GM23338 (cell line): ENCODE measurements at regions not wholly inside any gene's neighbourhood (a gene's known extent, or its start where the extent isn't known, plus 50 kb on each side); places are given as distances from the start of the nearest gene placed in this dataset.

Source experiments
- ATAC-seq: fragments of 200-7000 bp; cut with Tn5 transposase; 3 replicates; pipeline ENCODE4 v1.9.1; 2020
- DNase-seq: peaks from one replicate; pipeline ENCODE4 v3.0.0-alpha.2; 2015; ENCODE audit warnings: low spot score
- H2AFZ ChIP-seq: fragments of 200-600 bp; sonication (generic); 2 replicates; pipeline ENCODE4 v1.8.0; 2016; ENCODE audit warnings: antibody characterized with exemption, mild to moderate bottlenecking, moderate library complexity
- H3F3A ChIP-seq: fragments of 200-600 bp; sonication (generic); replicated peaks from 2 replicates; pipeline ENCODE4 v1.8.0; 2017; ENCODE audit warnings: antibody characterized with exemption, mixed run types, low read depth
- H3K27ac ChIP-seq: fragments of 200-600 bp; sonication (generic); 2 replicates; pipeline ENCODE4 v1.6.1; 2016; ENCODE audit warnings: low read depth
- H3K27me3 ChIP-seq: fragments of 200-600 bp; sonication (generic); 2 replicates; pipeline ENCODE4 v1.8.0; 2016; ENCODE audit warnings: mild to moderate bottlenecking, mixed run types, moderate library complexity; ENCODE audit not compliant: insufficient read depth
- H3K36me3 ChIP-seq: fragments of 200-600 bp; sonication (generic); 2 replicates; pipeline ENCODE4 v1.8.0; 2016; ENCODE audit warnings: mild to moderate bottlenecking; ENCODE audit not compliant: insufficient read depth
- H3K4me1 ChIP-seq: fragments of 200-600 bp; sonication (generic); 2 replicates; pipeline ENCODE4 v1.8.0; 2016; ENCODE audit warnings: mild to moderate bottlenecking, moderate library complexity; ENCODE audit not compliant: insufficient read depth
- H3K4me2 ChIP-seq: fragments of 200-600 bp; sonication (generic); 2 replicates; pipeline ENCODE4 v1.7.1; 2017; ENCODE audit warnings: mixed run types
- H3K4me3 ChIP-seq: fragments of 200-600 bp; sonication (generic); 2 replicates; pipeline ENCODE4 v1.6.1; 2016; ENCODE audit warnings: mixed run types
- H3K79me2 ChIP-seq: fragments of 200-600 bp; sonication (generic); replicated peaks from 2 replicates; pipeline ENCODE4 v1.8.0; 2017; ENCODE audit warnings: mild to moderate bottlenecking; ENCODE audit not compliant: insufficient read depth
- H3K9me2 ChIP-seq: fragments of 200-600 bp; sonication (generic); 2 replicates; pipeline ENCODE4 v1.8.0; 2017; ENCODE audit not compliant: insufficient read depth
- H4K20me1 ChIP-seq: fragments of 200-600 bp; sonication (generic); replicated peaks from 2 replicates; pipeline ENCODE4 v1.8.0; 2017; ENCODE audit warnings: mild to moderate bottlenecking; ENCODE audit not compliant: insufficient read depth
- H3K27ac Mint-ChIP-seq: 2 replicates; pipeline ENCODE4 v1.8.0; 2020; ENCODE audit warnings: inconsistent platforms, mild to moderate bottlenecking, moderate library complexity, mixed read lengths
- H3K27me3 Mint-ChIP-seq: 3 replicates; pipeline ENCODE4 v1.8.0; 2022; ENCODE audit warnings: low read depth, mild to moderate bottlenecking, moderate library complexity, mixed read lengths, inconsistent platforms; ENCODE audit not compliant: insufficient read depth, poor library complexity
- H3K36me3 Mint-ChIP-seq: 3 replicates; pipeline ENCODE4 v1.8.0; 2021; ENCODE audit warnings: low read depth, mild to moderate bottlenecking, inconsistent platforms, moderate library complexity, mixed read lengths
- H3K4me1 Mint-ChIP-seq: 3 replicates; pipeline ENCODE4 v1.8.0; 2020; ENCODE audit warnings: mild to moderate bottlenecking, inconsistent platforms, mixed read lengths
- H3K4me3 Mint-ChIP-seq: 3 replicates; pipeline ENCODE4 v1.8.0; 2021; ENCODE audit warnings: moderate library complexity, mild to moderate bottlenecking, inconsistent platforms, mixed read lengths
- H3K9me3 Mint-ChIP-seq: 3 replicates; pipeline ENCODE4 v1.8.0; 2020; ENCODE audit warnings: moderate library complexity, mild to moderate bottlenecking, inconsistent platforms, mixed read lengths
- EZH2 ChIP-seq: fragments of 200-600 bp; sonication (generic); IDR thresholded peaks from one replicate; pipeline ENCODE4 v1.8.0; 2017; ENCODE audit warnings: antibody characterized with exemption, mild to moderate bottlenecking, low read depth; ENCODE audit not compliant: unreplicated experiment
- POLR2AphosphoS5 ChIP-seq: IDR thresholded peaks from 2 replicates; pipeline ENCODE4 v1.6.1; 2016; ENCODE audit warnings: antibody characterized with exemption, low read depth
- REST ChIP-seq: IDR thresholded peaks from one replicate; pipeline ENCODE4 v1.6.1; 2018; ENCODE audit warnings: antibody characterized with exemption; ENCODE audit not compliant: unreplicated experiment
- STAT1 ChIP-seq: IDR thresholded peaks from one replicate; pipeline ENCODE4 v1.6.1; 2016; ENCODE audit warnings: antibody characterized with exemption; ENCODE audit not compliant: unreplicated experiment
- ZNF331 ChIP-seq: fragments of 250-450 bp; sonication (Bioruptor Pico); IDR thresholded peaks from 2 replicates; pipeline ENCODE4 v1.5.0; 2020; ENCODE audit warnings: low read depth, mild to moderate bottlenecking, moderate library complexity
- TF ChIP-seq, protein P1 (sequence below): IDR thresholded peaks from 2 replicates; pipeline ENCODE4 v1.6.1; 2016; ENCODE audit warnings: antibody characterized with exemption

GRCh38 chr13:110812869-110813645, 99.6 kb downstream of the ING1 start:
- peaks cover under 1% of the 10 kb centered on the region; the same call in 1 of the 2 replicates for H3K9me2 ChIP-seq
- no peak overlapping the region for H3K4me3 Mint-ChIP-seq
- H3K36me3 ChIP-seq: no peaks in the 10 kb centered on the region

More at GRCh38 chr13:110812869-110813645, 99.6 kb downstream of the ING1 start:
- H3K9me3 Mint-ChIP-seq: no peaks in the 10 kb centered on the region; the same call in 2 of the 3 replicates
- Histone ChIP-seq H3K27ac (no peak overlapping the region), H3K4me2 (peak overlapping the region; percentile 81), H2AFZ (peak overlapping the region; percentile 96), H3K27me3 (peaks cover 26% of the 10 kb centered on the region), H3F3A (0 out of 2 replicates have a peak, but pooled peaks cover 4% of the 10 kb centered on the region), H3K79me2 (no peaks in the 10 kb centered on the region), H4K20me1 (no peaks in the 10 kb centered on the region), H3K4me3 (peak overlapping the region; percentile 56), H3K4me1 (peaks cover 37% of the 10 kb centered on the region)
- DNase-seq: no peak
- peaks cover 13% of the 10 kb centered on the region for H3K27me3 Mint-ChIP-seq
- H3K36me3 Mint-ChIP-seq: no peaks in the 10 kb centered on the region
- no peak overlapping the region for H3K27ac Mint-ChIP-seq
- no peak for ATAC-seq
- H3K4me1 Mint-ChIP-seq: peaks cover 53% of the 10 kb centered on the region
- TF ChIP-seq REST (no peak), STAT1 (no peak), EZH2 (no peak), ZNF331 (CRISPR knock-in tag) (no peak), POLR2AphosphoS5 (no peak)
- TF ChIP-seq, protein P1, sequence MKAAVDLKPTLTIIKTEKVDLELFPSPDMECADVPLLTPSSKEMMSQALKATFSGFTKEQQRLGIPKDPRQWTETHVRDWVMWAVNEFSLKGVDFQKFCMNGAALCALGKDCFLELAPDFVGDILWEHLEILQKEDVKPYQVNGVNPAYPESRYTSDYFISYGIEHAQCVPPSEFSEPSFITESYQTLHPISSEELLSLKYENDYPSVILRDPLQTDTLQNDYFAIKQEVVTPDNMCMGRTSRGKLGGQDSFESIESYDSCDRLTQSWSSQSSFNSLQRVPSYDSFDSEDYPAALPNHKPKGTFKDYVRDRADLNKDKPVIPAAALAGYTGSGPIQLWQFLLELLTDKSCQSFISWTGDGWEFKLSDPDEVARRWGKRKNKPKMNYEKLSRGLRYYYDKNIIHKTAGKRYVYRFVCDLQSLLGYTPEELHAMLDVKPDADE: no peak
